ENCODE measurements at regions not wholly inside any gene's neighbourhood (a gene's known extent, or its start where the extent isn't known, plus 50 kb on each side); places are given as distances from the start of the nearest gene placed in this dataset.
"Not testable (repeated sequence)": the region's sequence is repeated elsewhere in the genome, so short reads cannot be mapped to it uniquely, and the experiment has no call there.

GRCh38 chr4:181835348-181835747, 407.9 kb upstream of the TENM3 start:
- no peak for DNase-seq

- no peak for DNase-seq
Measured at GRCh38 chr4:181838253-181838652, 404.9 kb upstream of the TENM3 start.

GRCh38 chr4:181843797-181844196, 399.4 kb upstream of the TENM3 start:
- not testable (repeated sequence) for DNase-seq

GRCh38 chr4:181845617-181846016, 397.6 kb upstream of the TENM3 start:
- no peak for DNase-seq

GRCh38 chr4:181846934-181847333, 396.3 kb upstream of the TENM3 start:
- no peak for DNase-seq

- no peak for DNase-seq
Measured at GRCh38 chr4:181848357-181848756, 394.8 kb upstream of the TENM3 start.

- no peak for DNase-seq
Measured at GRCh38 chr4:181849472-181849871, 393.7 kb upstream of the TENM3 start.

GRCh38 chr4:181853881-181854511, 389.2 kb upstream of the TENM3 start:
- DNase-seq, result no peak

GRCh38 chr4:181855307-181855706, 387.9 kb upstream of the TENM3 start:
- no peak for DNase-seq

- not testable (repeated sequence) for DNase-seq
Measured at GRCh38 chr4:181857471-181857870, 385.7 kb upstream of the TENM3 start.

GRCh38 chr4:181858741-181859140, 384.5 kb upstream of the TENM3 start:
- no peak for DNase-seq

- DNase-seq, result no peak
Measured at GRCh38 chr4:181859439-181859838, 383.8 kb upstream of the TENM3 start.

GRCh38 chr4:181860157-181860556, 383.0 kb upstream of the TENM3 start:
- no peak for DNase-seq

- no peak for DNase-seq
Measured at GRCh38 chr4:181860668-181861067, 382.5 kb upstream of the TENM3 start.

GRCh38 chr4:181863856-181864255, 379.3 kb upstream of the TENM3 start:
- DNase-seq, result no peak

- no peak for DNase-seq
Measured at GRCh38 chr4:181870326-181870725, 372.9 kb upstream of the TENM3 start.

- no peak for DNase-seq
Measured at GRCh38 chr4:181874602-181875001, 368.6 kb upstream of the TENM3 start.

GRCh38 chr4:181877329-181877848, 365.8 kb upstream of the TENM3 start:
- no peak for DNase-seq

- no peak for DNase-seq
Measured at GRCh38 chr4:181890031-181890430, 353.2 kb upstream of the TENM3 start.

- DNase-seq, result no peak
Measured at GRCh38 chr4:181890911-181891310, 352.3 kb upstream of the TENM3 start.

- no peak for DNase-seq
Measured at GRCh38 chr4:181896614-181897013, 346.6 kb upstream of the TENM3 start.

GRCh38 chr4:181897935-181898334, 345.3 kb upstream of the TENM3 start:
- no peak for DNase-seq

- DNase-seq, result not testable (repeated sequence)
Measured at GRCh38 chr4:181902404-181902803, 340.8 kb upstream of the TENM3 start.

GRCh38 chr4:181905708-181906107, 337.5 kb upstream of the TENM3 start:
- no peak for DNase-seq

- no peak for DNase-seq
Measured at GRCh38 chr4:181908168-181908567, 335.0 kb upstream of the TENM3 start.

All from DMS79 (cell line).